AG04450 (cell line): ENCODE measurements at regions not wholly inside any gene's neighbourhood (a gene's known extent, or its start where the extent isn't known, plus 50 kb on each side); places are given as distances from the start of the nearest gene placed in this dataset.
A peak's percentile ranks its signal among the peaks of the same experiment; 100 is the strongest.

Experiments
- CTCF ChIA-PET: fragments of 300-600, 350-600 bp; formaldehyde crosslinking; extraction: SDS; loops from one replicate; lab custom pipeline; 2022; ENCODE audit warnings: antibody characterized with exemption, inconsistent platforms; lab: Charles Lee
- POLR2A ChIA-PET: fragments of 350-600 bp; formaldehyde crosslinking; extraction: SDS; loops from one replicate; lab custom pipeline; 2021; ENCODE audit warnings: antibody characterized with exemption, inconsistent platforms; lab: Yijun Ruan, JAX
- DNase-seq: peaks from one replicate; pipeline ENCODE4 v3.0.0-alpha.2; 2011; ENCODE audit warnings: low read depth, low spot score
- H3K27ac ChIP-seq: one replicate; pipeline ENCODE4 v1.5.1; 2012; ENCODE audit warnings: low read depth, low read length, control low read depth
- H3K27me3 ChIP-seq: one replicate; pipeline ENCODE4 v1.6.0; 2012; ENCODE audit warnings: low read length; ENCODE audit not compliant: control insufficient read depth, insufficient read depth
- H3K4me3 ChIP-seq: 2 replicates; pipeline ENCODE4 v1.5.1; 2011; ENCODE audit warnings: mild to moderate bottlenecking, low read depth, low read length, control low read depth
- H3K9me3 ChIP-seq: 2 replicates; pipeline ENCODE4 v1.5.1; 2012; ENCODE audit warnings: low read length; ENCODE audit not compliant: control insufficient read depth, insufficient read depth
- CTCF ChIP-seq: IDR thresholded peaks from 2 replicates; pipeline ENCODE4 v1.5.1; 2011; ENCODE audit warnings: low read depth, low read length, control low read depth, inconsistent platforms

DNA sequence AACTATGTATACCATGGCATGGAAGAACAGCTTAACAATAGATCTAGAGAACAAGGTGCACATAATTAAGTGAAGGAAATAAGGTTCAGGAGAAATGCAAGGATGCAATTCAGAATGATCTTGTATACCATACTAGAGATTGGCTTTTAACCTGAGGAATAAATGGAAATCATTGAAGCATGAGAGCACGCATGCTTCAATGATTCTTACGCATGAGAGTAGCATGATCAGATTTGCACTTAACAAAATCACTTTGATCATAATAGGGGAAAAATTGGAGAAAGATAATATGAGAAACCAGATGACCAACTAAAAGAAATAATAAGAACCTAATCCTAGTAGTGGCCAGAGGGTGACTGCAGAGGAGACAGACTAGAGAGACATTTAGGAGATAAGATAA lies 133.3 kb upstream of the FSCB start:
- DNase-seq, result no peak
- H3K27me3 ChIP-seq, result no peaks in the 10 kb centered on the region
- POLR2A ChIA-PET, result no interaction called here
- H3K27ac ChIP-seq, result no peak overlapping the region
- no peak overlapping the region for H3K4me3 ChIP-seq
- CTCF ChIA-PET, result no interaction called here
- no peaks in the 10 kb centered on the region for H3K9me3 ChIP-seq
- TF ChIP-seq CTCF, result no peak

DNA sequence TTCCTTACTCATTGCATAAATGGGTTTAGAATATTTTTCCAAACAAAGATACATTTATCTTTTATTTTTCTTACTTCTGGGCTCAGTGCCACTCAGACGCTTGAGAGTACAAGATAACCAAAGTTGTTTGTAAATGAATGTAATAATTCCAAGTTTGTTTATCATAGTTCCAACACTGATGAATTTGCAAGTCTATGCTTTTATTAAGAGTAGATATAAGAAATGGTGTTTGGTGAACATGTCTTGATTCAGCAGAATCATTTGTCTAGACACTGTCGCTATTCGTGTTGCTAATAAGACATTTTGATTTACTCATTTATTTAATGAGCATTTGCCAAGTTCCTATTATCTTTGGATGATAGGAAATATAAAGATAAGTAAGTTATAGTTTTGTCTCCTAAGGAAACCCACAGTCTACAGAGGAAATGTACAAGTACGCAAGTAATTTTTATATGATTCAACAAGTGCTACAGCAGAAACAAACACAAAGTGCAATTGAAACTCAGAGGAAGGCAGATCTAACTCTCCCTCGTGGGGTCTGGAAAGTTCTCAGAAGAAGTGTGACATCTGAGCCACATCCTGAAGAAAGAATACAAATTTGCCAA lies 132.8 kb upstream of the FSCB start:
- no peak for DNase-seq
- no peak for TF ChIP-seq CTCF
- no peak overlapping the region for H3K4me3 ChIP-seq
- no peaks in the 10 kb centered on the region for H3K9me3 ChIP-seq
- ChIA-PET POLR2A (no interaction called here), CTCF (no interaction called here)
- no peaks in the 10 kb centered on the region for H3K27me3 ChIP-seq
- H3K27ac ChIP-seq, result no peak overlapping the region

DNA sequence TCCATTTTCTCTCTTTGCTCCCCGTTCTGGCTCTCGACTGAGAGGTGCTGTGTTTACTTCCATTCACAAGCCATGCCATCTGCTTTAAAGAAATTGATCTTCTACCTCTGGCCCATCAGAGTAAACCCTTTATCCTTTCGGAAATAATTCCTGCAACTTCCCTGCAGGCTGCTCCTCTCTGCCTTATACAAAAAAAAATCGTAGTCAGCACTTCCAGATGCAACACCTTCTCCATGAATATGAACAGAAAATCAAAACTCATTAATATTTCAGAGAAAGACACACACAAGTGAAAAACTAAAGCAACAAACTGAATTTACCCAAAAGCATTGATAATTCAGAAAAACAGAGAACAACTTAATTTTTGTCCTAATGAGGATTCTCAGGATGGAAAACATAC lies 127.6 kb upstream of the FSCB start:
- no peaks in the 10 kb centered on the region for H3K27me3 ChIP-seq
- ChIA-PET POLR2A (no interaction called here), CTCF (no interaction called here)
- peaks cover 3% of the 10 kb centered on the region; the same call in 1 of the 2 replicates for H3K9me3 ChIP-seq
- TF ChIP-seq CTCF, result no peak
- no peak overlapping the region for H3K27ac ChIP-seq
- DNase-seq, result no peak
- H3K4me3 ChIP-seq, result no peak overlapping the region

DNA sequence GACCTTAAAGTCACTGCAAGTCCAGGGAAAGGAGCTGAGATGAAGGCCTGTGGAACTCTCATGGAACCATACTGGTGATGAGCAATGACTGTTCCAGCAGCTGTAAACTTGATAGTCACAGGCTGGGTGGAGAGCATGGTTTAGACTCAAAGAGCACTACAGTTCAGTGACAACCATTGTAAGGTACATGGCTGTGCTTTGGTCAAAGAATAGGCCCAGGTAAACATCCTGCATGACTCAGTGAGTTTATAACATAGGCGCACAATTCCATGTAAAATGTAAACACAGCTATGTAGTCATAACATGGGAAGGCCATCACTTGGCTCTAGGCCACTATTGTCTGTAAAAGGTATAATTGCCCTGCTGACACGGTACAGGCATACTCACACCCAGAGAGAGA lies 119.3 kb upstream of the FSCB start:
- POLR2A ChIA-PET, result no interaction called here
- H3K27me3 ChIP-seq, result no peaks in the 10 kb centered on the region
- peak overlapping the region; percentile 4 for H3K27ac ChIP-seq
- no peak overlapping the region for H3K4me3 ChIP-seq
- no peak for DNase-seq
- TF ChIP-seq CTCF, result no peak
- no peaks in the 10 kb centered on the region for H3K9me3 ChIP-seq
- CTCF ChIA-PET, result no interaction called here

GRCh38 chr14:44625098-44625497 lies 118.0 kb upstream of the FSCB start:
- no peaks in the 10 kb centered on the region for H3K9me3 ChIP-seq
- ChIA-PET POLR2A (no interaction called here), CTCF (no interaction called here)
- H3K4me3 ChIP-seq, result no peak overlapping the region
- no peaks in the 10 kb centered on the region for H3K27me3 ChIP-seq
- DNase-seq, result no peak
- no peak overlapping the region for H3K27ac ChIP-seq
- TF ChIP-seq CTCF, result no peak
